Bronchial epithelial cell (primary cell): ENCODE measurements at regions not wholly inside any gene's neighbourhood (a gene's known extent, or its start where the extent isn't known, plus 50 kb on each side); places are given as distances from the start of the nearest gene placed in this dataset.

Experiments
- DNase-seq: peaks from one replicate; pipeline ENCODE4 v3.0.0-alpha.2; 2010; ENCODE audit warnings: low read depth
- FAIRE-seq: peaks from 2 replicates; lab custom pipeline; 2011; peaks lifted over from hg19 to GRCh38; lab: Jason Lieb, UNC
- H3K27me3 ChIP-seq: 2 replicates; pipeline ENCODE4 v1.5.1; 2011; ENCODE audit warnings: low read length; ENCODE audit not compliant: control insufficient read depth, insufficient read depth
- H3K36me3 ChIP-seq: 2 replicates; pipeline ENCODE4 v1.5.1; 2011; ENCODE audit warnings: low read length; ENCODE audit not compliant: control insufficient read depth, insufficient read depth
- H3K4me3 ChIP-seq: 2 replicates; pipeline ENCODE4 v1.5.1; 2011; ENCODE audit warnings: mild to moderate bottlenecking, low read depth, low read length, control low read depth
- CTCF ChIP-seq: IDR thresholded peaks from 2 replicates; pipeline ENCODE4 v1.5.1; 2011; ENCODE audit warnings: mild to moderate bottlenecking, moderate library complexity, low read length, control low read depth, inconsistent platforms; ENCODE audit not compliant: insufficient read depth, severe bottlenecking

- H3K4me3 ChIP-seq = no peak overlapping the region
- H3K36me3 ChIP-seq = no peaks in the 10 kb centered on the region
- no peak for TF ChIP-seq CTCF
- H3K27me3 ChIP-seq = no peaks in the 10 kb centered on the region
- DNase-seq (no peak), FAIRE-seq (no peak)
Observed at GRCh38 chr6:115630424-115631024, 430.2 kb downstream of the FRK start.

- Histone ChIP-seq H3K27me3 (no peaks in the 10 kb centered on the region), H3K4me3 (no peak overlapping the region), H3K36me3 (no peaks in the 10 kb centered on the region)
- TF ChIP-seq CTCF = no peak
- FAIRE-seq (no peak), DNase-seq (no peak)
Observed at GRCh38 chr6:115629415-115629814, 431.3 kb downstream of the FRK start.

GRCh38 chr6:115618256-115618655 lies 442.4 kb downstream of the FRK start:
- FAIRE-seq = no peak
- TF ChIP-seq CTCF = no peak

GRCh38 chr6:115617031-115617430 lies 443.7 kb downstream of the FRK start:
- FAIRE-seq = no peak

More at GRCh38 chr6:115618256-115618655, 442.4 kb downstream of the FRK start:
- no peak for DNase-seq
- H3K4me3 ChIP-seq = no peak overlapping the region
- H3K27me3 ChIP-seq = no peaks in the 10 kb centered on the region
- no peaks in the 10 kb centered on the region for H3K36me3 ChIP-seq

GRCh38 chr6:115613488-115613887 lies 447.2 kb downstream of the FRK start:
- DNase-seq (no peak), FAIRE-seq (no peak)
- H3K4me3 ChIP-seq = no peak overlapping the region
- TF ChIP-seq CTCF = no peak
- H3K36me3 ChIP-seq = no peaks in the 10 kb centered on the region
- no peaks in the 10 kb centered on the region for H3K27me3 ChIP-seq

More at GRCh38 chr6:115617031-115617430, 443.7 kb downstream of the FRK start:
- Histone ChIP-seq H3K36me3 (no peaks in the 10 kb centered on the region), H3K27me3 (no peaks in the 10 kb centered on the region), H3K4me3 (no peak overlapping the region)
- TF ChIP-seq CTCF = no peak
- DNase-seq = no peak

GRCh38 chr6:115612796-115613479 lies 447.8 kb downstream of the FRK start:
- H3K27me3 ChIP-seq = no peaks in the 10 kb centered on the region
- no peaks in the 10 kb centered on the region for H3K36me3 ChIP-seq
- no peak for TF ChIP-seq CTCF
- FAIRE-seq (no peak), DNase-seq (no peak)
- no peak overlapping the region for H3K4me3 ChIP-seq
